Memory B cell (primary cell): ENCODE measurements at regions not wholly inside any gene's neighbourhood (a gene's known extent, or its start where the extent isn't known, plus 50 kb on each side); places are given as distances from the start of the nearest gene placed in this dataset.

Experiments used
- ATAC-seq: fragments of 150-1000 bp; cut with Tn5 transposase; 2 replicates; pipeline ENCODE4 v1.10.0; 2021; ENCODE audit warnings: low read depth, mild to moderate bottlenecking, moderate library complexity
- DNase-seq, 2 donors: peaks; one replicate each; pipeline ENCODE4 v3.0.0; 2022; ENCODE audit warnings: low spot score in 2 of 2
- H3K27ac Mint-ChIP-seq: one replicate; pipeline ENCODE4 v1.8.0; 2022; ENCODE audit warnings: mild to moderate bottlenecking, moderate library complexity, mixed read lengths
- H3K27me3 Mint-ChIP-seq: one replicate; pipeline ENCODE4 v1.8.0; 2022; ENCODE audit warnings: mixed read lengths
- H3K36me3 Mint-ChIP-seq: one replicate; pipeline ENCODE4 v1.8.0; 2022; ENCODE audit warnings: mild to moderate bottlenecking, mixed read lengths
- H3K4me1 Mint-ChIP-seq: one replicate; pipeline ENCODE4 v1.8.0; 2022; ENCODE audit warnings: mixed read lengths
- H3K4me3 Mint-ChIP-seq: one replicate; pipeline ENCODE4 v1.8.0; 2022; ENCODE audit warnings: mild to moderate bottlenecking, moderate library complexity, mixed read lengths
- H3K9me3 Mint-ChIP-seq: one replicate; pipeline ENCODE4 v1.8.0; 2022; ENCODE audit warnings: mixed read lengths

DNA sequence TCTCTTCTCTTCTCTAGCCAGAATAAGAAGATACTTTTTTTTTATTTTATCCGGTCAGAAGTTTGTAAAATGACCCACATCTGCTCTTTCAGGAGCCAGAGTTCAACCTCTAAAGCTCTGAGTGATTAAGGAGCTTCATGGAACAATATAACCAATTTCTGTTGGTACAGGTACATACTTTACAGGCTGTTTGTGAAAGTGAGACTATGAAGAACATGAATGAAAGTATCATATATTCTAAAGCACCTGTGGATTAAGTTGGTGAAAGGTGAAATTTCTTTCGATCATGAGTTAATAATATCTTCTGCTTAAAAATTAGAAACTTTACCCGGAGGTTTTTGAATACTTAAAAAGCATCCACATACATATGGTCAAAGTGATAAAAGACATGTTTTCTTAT is 65.2 kb downstream of the DMRT2 start:
- peaks cover 2% of the 10 kb centered on the region for H3K27me3 Mint-ChIP-seq
- H3K4me1 Mint-ChIP-seq, result no peaks in the 10 kb centered on the region
- DNase-seq (no peak), ATAC-seq (no peak)
- H3K9me3 Mint-ChIP-seq, result peaks cover 4% of the 10 kb centered on the region
- H3K4me3 Mint-ChIP-seq, result no peak overlapping the region
- H3K36me3 Mint-ChIP-seq, result no peaks in the 10 kb centered on the region
- no peak overlapping the region for H3K27ac Mint-ChIP-seq

DNA sequence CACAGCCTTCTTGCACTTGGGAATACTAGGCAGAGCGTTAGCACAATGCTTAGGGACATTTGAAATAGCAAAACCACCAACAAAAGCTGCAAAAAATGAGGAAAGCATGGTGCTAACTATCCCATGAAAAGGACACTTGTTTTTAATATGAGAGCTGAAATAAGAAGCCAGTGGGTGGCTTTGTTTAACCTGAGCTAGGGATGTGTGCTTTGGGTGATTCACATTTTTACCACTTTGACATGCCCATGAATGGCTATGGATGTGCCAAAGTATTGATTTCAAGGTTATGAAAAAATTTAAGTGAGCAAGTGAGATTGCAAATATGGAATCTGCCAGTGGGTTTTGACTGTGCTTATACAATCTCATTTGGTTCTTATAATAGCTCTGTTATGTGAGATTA is 67.3 kb downstream of the DMRT2 start:
- ATAC-seq, result no peak
- peaks cover 4% of the 10 kb centered on the region for H3K9me3 Mint-ChIP-seq

DNA sequence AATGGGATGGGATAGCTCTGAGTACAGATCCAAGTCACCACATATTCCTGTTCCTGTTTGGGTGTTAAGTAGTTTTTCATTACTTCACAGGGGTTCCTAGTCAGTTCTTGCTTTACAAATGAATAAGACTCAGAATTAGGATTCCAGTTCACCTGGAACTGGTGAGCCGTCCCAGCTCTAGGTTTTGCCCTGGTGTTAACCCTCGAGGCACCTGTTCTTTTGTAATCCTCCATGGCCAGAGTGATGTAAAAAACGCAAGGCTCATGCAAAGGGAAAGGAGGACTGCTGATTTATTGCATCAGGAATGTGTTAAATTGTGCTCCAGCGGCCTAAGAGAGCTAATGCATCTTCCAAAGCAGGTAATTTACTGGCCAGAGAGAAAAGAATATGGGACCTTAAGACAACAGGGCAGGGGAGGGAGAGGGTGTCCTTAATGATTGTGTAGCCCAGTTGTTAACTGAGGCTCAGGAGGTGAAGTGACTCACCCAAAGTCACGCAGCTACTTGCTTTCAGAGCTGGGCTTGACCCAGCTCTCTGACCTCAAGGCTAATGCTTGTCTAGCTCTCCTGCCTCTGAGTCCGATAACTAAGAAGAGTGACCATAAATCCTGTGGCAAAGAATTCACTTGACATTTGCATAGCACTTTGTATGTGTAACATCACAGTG is 70.5 kb downstream of the DMRT2 start:
- ATAC-seq (no peak), DNase-seq (no peak)
- Mint-ChIP-seq H3K4me1 (no peaks in the 10 kb centered on the region), H3K9me3 (no peaks in the 10 kb centered on the region), H3K4me3 (no peak overlapping the region), H3K27me3 (peaks cover 4% of the 10 kb centered on the region), H3K36me3 (no peaks in the 10 kb centered on the region), H3K27ac (no peak overlapping the region)

More for the DNA sequence above, 67.3 kb downstream of the DMRT2 start:
- peaks cover 4% of the 10 kb centered on the region for H3K27me3 Mint-ChIP-seq
- no peak overlapping the region for H3K27ac Mint-ChIP-seq
- H3K36me3 Mint-ChIP-seq, result no peaks in the 10 kb centered on the region
- H3K4me1 Mint-ChIP-seq, result no peaks in the 10 kb centered on the region
- DNase-seq, result no peak
- no peak overlapping the region for H3K4me3 Mint-ChIP-seq

DNA sequence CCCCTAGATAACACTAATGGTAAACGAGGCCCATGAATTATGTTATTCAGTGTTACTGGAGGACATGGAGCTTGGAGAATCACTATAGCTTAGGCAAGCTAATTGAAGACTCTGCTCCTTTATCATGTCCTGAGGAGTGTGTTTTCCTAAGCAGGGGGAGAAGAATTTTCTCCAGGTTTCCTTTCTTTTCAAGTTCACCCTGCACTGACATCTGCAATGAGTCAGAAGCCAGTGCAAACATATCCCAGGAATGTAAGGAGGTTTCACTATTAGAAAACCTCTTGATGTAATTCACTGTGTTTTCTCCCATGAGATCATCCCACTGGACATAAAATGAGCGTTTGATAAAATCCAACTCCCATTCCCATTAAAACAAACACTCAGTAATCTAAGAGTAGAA is 75.6 kb downstream of the DMRT2 start:
- H3K4me1 Mint-ChIP-seq, result no peaks in the 10 kb centered on the region
- H3K4me3 Mint-ChIP-seq, result no peak overlapping the region
- peaks cover 3% of the 10 kb centered on the region for H3K27me3 Mint-ChIP-seq
- H3K9me3 Mint-ChIP-seq, result peaks cover 3% of the 10 kb centered on the region
- H3K36me3 Mint-ChIP-seq, result no peaks in the 10 kb centered on the region
- H3K27ac Mint-ChIP-seq, result no peak overlapping the region
- ATAC-seq (no peak), DNase-seq (no peak)

DNA sequence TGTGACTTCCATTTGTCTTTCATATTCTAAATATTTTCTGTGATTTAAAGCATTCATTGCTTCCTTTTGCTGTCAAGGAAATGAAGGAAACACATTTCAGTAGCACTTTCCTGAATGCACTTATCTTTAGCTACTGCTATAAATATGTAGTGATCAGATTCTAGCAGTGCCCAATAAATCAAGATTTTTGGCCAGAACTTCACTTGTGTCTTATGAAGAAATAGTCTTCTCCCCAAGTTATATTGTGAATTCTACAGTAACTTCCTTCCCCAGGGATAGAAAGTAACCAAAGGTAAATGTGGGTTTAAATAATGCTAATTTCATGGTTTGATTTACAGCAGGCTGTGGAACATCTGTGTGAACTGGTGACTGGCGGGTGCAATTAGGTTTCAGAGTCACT is 77.9 kb downstream of the DMRT2 start:
- ATAC-seq, result no peak
- no peaks in the 10 kb centered on the region for H3K27me3 Mint-ChIP-seq
- no peaks in the 10 kb centered on the region for H3K36me3 Mint-ChIP-seq
- no peak overlapping the region for H3K4me3 Mint-ChIP-seq
- no peaks in the 10 kb centered on the region for H3K4me1 Mint-ChIP-seq
- no peak overlapping the region for H3K27ac Mint-ChIP-seq
- peaks cover 11% of the 10 kb centered on the region for H3K9me3 Mint-ChIP-seq
- no peak for DNase-seq

DNA sequence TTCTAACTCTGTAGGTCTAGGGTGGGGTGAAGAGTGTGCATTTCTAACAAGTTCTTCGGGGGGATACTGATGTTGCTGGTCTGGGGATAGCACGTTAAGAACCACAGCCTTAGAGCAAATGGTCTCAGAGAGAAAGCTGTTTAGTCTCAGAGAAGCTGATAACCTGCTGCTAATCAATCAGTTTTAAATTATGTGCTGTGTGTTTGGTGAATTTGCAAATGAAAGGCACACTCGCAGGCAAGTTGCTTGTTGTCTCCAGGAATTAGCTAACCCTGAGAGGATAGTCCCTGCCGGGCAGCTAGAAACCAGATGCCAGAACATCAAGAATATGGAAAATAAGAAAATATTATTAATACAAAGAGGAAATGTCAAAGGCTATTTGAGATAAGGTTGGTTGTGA is 79.2 kb downstream of the DMRT2 start:
- H3K36me3 Mint-ChIP-seq, result no peaks in the 10 kb centered on the region
- H3K27ac Mint-ChIP-seq, result no peak overlapping the region
- H3K27me3 Mint-ChIP-seq, result no peaks in the 10 kb centered on the region
- H3K9me3 Mint-ChIP-seq, result peaks cover 11% of the 10 kb centered on the region
- no peak for ATAC-seq
- H3K4me1 Mint-ChIP-seq, result no peaks in the 10 kb centered on the region
- no peak overlapping the region for H3K4me3 Mint-ChIP-seq
- DNase-seq, result no peak

DNA sequence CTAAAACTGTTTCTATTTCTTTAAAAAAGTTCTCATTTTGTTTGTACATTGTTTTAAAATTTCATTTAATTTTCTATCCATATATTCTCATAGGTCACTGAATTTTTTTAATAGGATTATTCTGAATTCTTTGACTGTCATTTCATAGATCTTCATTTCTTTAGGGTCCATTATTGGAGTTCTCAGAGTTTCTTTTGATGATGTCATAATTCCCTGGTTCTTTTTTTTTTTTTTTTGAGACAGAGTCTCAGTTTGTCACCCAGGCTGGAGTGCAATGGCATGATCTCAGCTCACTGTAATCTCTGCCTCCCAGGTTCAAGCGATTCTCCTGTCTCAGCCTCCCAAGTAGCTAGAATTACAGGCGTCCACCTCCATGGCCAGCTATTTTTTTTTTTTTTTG is 89.9 kb downstream of the DMRT2 start:
- DNase-seq (no peak), ATAC-seq (no peak)
- peaks cover 17% of the 10 kb centered on the region for H3K9me3 Mint-ChIP-seq
- H3K36me3 Mint-ChIP-seq, result peaks cover 2% of the 10 kb centered on the region
- no peak overlapping the region for H3K4me3 Mint-ChIP-seq
- no peak overlapping the region for H3K27ac Mint-ChIP-seq
- no peaks in the 10 kb centered on the region for H3K4me1 Mint-ChIP-seq
- H3K27me3 Mint-ChIP-seq, result peaks cover 1% of the 10 kb centered on the region

DNA sequence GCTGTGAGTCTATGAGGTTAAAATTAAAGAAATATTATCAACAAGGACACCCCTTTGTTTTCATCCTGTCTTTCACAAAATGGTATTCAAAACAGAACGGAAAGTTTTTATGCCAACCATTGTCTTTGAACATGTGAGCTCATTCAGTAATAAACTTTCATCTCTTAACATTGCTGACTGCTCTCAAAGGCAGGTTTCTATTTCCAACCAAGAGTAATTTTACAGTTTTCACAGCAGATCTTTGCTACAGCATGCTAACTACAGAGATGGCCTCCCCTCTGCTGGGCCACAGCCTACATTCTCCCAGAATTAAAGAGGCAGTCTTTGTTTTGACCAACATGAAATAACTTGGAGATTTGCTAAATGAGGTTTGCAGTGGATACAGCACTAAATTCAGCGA is 101.5 kb downstream of the DMRT2 start:
- DNase-seq, result no peak
- H3K27ac Mint-ChIP-seq, result no peak overlapping the region
- H3K36me3 Mint-ChIP-seq, result no peaks in the 10 kb centered on the region
- H3K27me3 Mint-ChIP-seq, result no peaks in the 10 kb centered on the region
- no peaks in the 10 kb centered on the region for H3K4me1 Mint-ChIP-seq
- H3K4me3 Mint-ChIP-seq, result no peak overlapping the region
- ATAC-seq, result no peak
- peaks cover 4% of the 10 kb centered on the region for H3K9me3 Mint-ChIP-seq

DNA sequence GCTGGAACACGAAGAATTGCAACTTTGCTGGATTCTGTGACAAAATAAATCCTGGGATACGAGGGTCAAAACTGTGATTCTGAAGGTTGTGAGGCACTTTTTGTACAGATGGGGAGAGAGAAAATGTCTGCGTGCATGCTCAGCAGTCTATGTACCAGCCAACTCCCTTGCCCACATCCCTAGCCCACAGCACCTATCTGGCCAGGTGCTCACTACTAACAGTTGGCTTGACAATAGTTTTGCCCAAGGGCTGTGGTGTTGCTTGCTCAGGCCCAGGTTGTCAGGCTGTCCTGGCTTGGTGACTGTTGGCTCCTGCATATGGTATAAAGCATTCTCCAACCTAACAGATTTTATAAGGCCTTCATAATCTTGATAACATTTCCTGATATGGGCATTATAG is 102.0 kb downstream of the DMRT2 start:
- ATAC-seq (no peak), DNase-seq (no peak)
- Mint-ChIP-seq H3K36me3 (no peaks in the 10 kb centered on the region), H3K4me3 (no peak overlapping the region), H3K4me1 (no peaks in the 10 kb centered on the region), H3K27me3 (no peaks in the 10 kb centered on the region), H3K9me3 (peaks cover 2% of the 10 kb centered on the region), H3K27ac (no peak overlapping the region)

DNA sequence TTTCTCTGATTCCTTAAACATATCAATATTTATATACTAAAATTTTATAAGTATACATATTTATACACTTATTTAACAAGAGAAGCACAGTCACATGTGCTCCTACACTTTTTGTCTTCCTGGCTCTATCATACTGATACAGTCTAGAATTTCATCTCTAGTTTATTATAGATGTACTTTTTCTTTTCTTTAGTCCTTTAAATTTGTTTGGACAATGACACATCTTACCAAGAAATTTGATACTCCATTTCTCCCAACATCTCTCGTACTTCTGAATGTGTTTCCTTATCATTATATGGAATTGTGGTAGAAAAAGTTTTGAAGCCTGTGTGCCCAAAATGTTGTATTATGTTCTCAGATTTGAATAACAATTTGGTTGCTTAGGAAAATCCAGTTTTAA is 104.6 kb downstream of the DMRT2 start:
- H3K9me3 Mint-ChIP-seq, result no peaks in the 10 kb centered on the region

DNA sequence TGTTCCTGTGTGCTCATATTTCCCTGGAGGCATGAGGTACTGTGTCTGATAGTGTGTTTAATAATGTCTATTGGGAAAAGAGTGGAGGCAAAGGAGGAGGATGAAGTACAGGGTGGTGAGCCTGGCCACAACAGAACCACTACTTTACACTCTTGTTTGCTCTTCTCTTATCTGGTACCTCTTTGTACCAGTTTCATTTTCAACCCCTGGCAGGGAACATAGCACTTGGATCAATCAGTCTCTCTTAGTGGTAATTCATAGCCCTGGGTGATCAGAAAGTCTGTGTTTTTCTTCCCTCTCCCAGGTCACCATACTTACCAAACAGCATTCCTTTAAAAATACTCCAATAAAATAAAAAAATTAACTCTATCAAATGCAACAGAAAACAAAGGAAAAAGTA is 105.4 kb downstream of the DMRT2 start:
- no peaks in the 10 kb centered on the region for H3K4me1 Mint-ChIP-seq

More for the DNA sequence above, 104.6 kb downstream of the DMRT2 start:
- DNase-seq, result no peak
- Mint-ChIP-seq H3K4me3 (no peak overlapping the region), H3K36me3 (no peaks in the 10 kb centered on the region), H3K27ac (no peak overlapping the region), H3K4me1 (no peaks in the 10 kb centered on the region), H3K27me3 (no peaks in the 10 kb centered on the region)
- no peak for ATAC-seq

DNA sequence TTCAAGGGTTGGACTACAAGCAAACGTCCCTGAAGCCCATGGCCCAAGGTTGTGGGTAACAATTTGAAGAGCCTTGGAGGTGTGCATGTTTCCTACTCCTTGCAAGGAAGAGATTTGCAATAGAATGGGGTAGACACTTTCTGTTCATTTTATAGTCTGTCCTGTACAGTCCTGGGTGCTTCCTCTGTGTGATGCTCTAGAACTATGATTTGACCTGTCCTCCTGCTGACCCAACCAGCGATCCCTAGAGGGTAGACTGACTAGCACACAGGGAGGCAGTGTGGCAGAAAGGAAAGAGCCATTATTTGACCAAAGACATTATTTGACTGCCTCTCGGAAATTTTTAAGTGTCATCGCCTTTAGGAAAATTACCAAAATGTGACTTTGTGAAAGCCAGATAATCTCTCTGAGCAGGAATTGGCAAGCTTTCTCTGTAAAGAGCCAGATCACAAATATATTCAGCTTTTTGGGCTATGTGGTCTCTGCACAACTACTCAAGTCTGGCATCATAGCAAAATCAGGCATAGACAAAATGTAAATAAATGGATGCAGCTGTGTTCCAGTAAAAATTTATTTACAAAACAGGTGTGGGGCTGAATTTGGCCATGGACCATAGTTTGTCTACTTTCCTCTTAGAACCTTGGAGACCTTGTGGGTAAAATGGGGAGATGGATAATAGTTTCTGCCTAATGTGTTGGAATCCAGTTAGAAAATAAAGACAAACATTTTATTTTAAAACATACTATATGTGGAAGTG is 106.8 kb downstream of the DMRT2 start:
- ATAC-seq (no peak), DNase-seq (no peak)
- H3K4me1 Mint-ChIP-seq, result no peaks in the 10 kb centered on the region
- H3K36me3 Mint-ChIP-seq, result no peaks in the 10 kb centered on the region
- no peaks in the 10 kb centered on the region for H3K9me3 Mint-ChIP-seq
- H3K27ac Mint-ChIP-seq, result no peak overlapping the region
- no peak overlapping the region for H3K4me3 Mint-ChIP-seq
- H3K27me3 Mint-ChIP-seq, result no peaks in the 10 kb centered on the region

More for the DNA sequence above, 105.4 kb downstream of the DMRT2 start:
- no peaks in the 10 kb centered on the region for H3K9me3 Mint-ChIP-seq
- H3K4me3 Mint-ChIP-seq, result no peak overlapping the region
- no peak for DNase-seq
- H3K27me3 Mint-ChIP-seq, result no peaks in the 10 kb centered on the region
- no peak for ATAC-seq
- H3K36me3 Mint-ChIP-seq, result no peaks in the 10 kb centered on the region
- no peak overlapping the region for H3K27ac Mint-ChIP-seq

DNA sequence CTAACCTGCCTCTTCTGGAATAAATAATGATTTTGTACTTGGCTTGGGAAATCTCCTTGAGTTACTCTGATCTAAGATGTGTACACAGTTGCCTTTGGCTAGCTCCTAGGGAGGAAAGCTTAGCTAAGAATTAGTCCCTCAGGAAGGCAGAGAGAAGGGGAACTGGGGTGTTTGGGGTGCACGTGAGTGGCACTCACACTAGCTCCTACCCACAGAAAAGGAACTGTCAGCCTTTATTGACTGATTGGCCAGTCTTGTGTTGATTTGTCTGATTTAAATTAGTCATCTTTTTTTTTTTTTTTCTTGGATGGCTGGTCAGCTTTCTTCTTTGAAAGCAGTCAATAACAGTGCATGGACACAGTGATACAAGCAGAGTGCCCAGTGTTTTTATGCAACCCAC is 107.7 kb downstream of the DMRT2 start:
- Mint-ChIP-seq H3K27me3 (no peaks in the 10 kb centered on the region), H3K4me1 (no peaks in the 10 kb centered on the region), H3K4me3 (no peak overlapping the region), H3K36me3 (no peaks in the 10 kb centered on the region), H3K27ac (no peak overlapping the region), H3K9me3 (no peaks in the 10 kb centered on the region)
- DNase-seq (no peak), ATAC-seq (no peak)

DNA sequence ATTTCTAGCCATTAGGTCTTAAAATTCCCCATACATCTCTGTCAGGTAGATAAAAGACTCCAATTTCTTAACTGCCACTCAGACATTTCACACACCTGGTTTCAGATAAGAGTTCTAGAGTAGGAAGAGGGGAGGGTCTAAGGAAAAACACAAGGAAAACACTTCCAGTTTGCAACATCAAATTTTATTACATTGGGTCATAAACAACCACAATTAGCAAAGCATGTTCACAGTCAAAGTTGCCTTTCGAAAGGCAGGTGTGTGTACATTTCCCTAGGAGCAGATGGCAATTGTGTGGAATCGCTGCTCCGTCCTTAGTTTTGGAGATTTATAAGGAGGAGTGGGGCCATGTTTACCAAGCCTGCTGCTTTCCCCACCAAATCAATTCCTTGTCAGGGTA is 120.8 kb downstream of the DMRT2 start:
- DNase-seq (no peak), ATAC-seq (no peak)
- H3K27me3 Mint-ChIP-seq, result peaks cover 5% of the 10 kb centered on the region
- H3K9me3 Mint-ChIP-seq, result peaks cover 9% of the 10 kb centered on the region
- H3K27ac Mint-ChIP-seq, result no peak overlapping the region
- no peak overlapping the region for H3K4me3 Mint-ChIP-seq
- no peaks in the 10 kb centered on the region for H3K4me1 Mint-ChIP-seq
- no peaks in the 10 kb centered on the region for H3K36me3 Mint-ChIP-seq

DNA sequence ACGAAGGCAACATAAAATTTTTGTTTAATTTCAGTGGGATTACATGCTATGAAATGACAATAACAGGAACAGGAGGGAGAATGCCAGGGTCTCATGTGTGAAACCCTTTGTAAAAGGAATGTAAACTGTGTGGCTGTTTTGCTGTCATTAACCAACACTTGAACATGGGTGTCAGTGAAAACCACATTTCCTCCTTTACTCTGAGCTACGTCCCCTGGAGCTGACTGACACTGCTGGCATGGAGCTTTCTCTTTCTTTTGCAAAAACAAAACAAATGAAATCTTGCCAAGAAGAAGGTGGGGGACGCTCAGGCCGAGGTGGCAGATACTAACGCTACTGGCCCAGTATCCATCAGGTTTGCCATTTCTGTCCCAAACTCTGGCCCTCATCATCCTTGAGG is 121.4 kb downstream of the DMRT2 start:
- no peaks in the 10 kb centered on the region for H3K4me1 Mint-ChIP-seq
- no peak overlapping the region for H3K4me3 Mint-ChIP-seq
- ATAC-seq, result no peak
- no peak for DNase-seq
- no peaks in the 10 kb centered on the region for H3K36me3 Mint-ChIP-seq
- H3K27me3 Mint-ChIP-seq, result peaks cover 5% of the 10 kb centered on the region
- no peak overlapping the region for H3K27ac Mint-ChIP-seq
- H3K9me3 Mint-ChIP-seq, result peaks cover 9% of the 10 kb centered on the region
